Keratinocyte (primary cell): ENCODE measurements at regions not wholly inside any gene's neighbourhood (a gene's known extent, or its start where the extent isn't known, plus 50 kb on each side); places are given as distances from the start of the nearest gene placed in this dataset.

ENCODE experiments used
- DNase-seq: peaks from one replicate; pipeline ENCODE4 v3.0.0-alpha.2; 2011; ENCODE audit warnings: low read depth, missing footprints, low spot score
- FAIRE-seq: peaks from 2 replicates; lab custom pipeline; 2011; peaks lifted over from hg19 to GRCh38; lab: Jason Lieb, UNC
- H2AFZ ChIP-seq: 2 replicates; pipeline ENCODE4 v1.6.0; 2012; ENCODE audit warnings: low read length, control low read depth, inconsistent platforms; ENCODE audit not compliant: control insufficient read depth
- H3K27ac ChIP-seq: 2 replicates; pipeline ENCODE4 v1.5.1; 2011; ENCODE audit warnings: low read length; ENCODE audit not compliant: control insufficient read depth, insufficient read depth
- H3K27me3 ChIP-seq: 3 replicates; pipeline ENCODE4 v1.6.0; 2011; ENCODE audit warnings: low read length; ENCODE audit not compliant: control insufficient read depth, insufficient read depth; ENCODE audit errors: extremely low read depth
- H3K36me3 ChIP-seq, 2 experiments: 2 replicates in 1 of 2; 3 replicates in 1 of 2; pipeline ENCODE4 v1.5.1; 2011; ENCODE audit warnings: low read length in 2 of 2, mild to moderate bottlenecking in 1 of 2; ENCODE audit not compliant: control insufficient read depth in 2 of 2, insufficient read depth in 2 of 2; ENCODE audit errors: extremely low read depth in 1 of 2
- H3K4me1 ChIP-seq: 3 replicates; pipeline ENCODE4 v1.5.1; 2011; ENCODE audit warnings: low read length; ENCODE audit not compliant: control insufficient read depth, insufficient read depth; ENCODE audit errors: extremely low read depth
- H3K4me2 ChIP-seq: 3 replicates; pipeline ENCODE4 v1.6.0; 2011; ENCODE audit warnings: low read depth, low read length; ENCODE audit not compliant: control insufficient read depth, insufficient read depth; ENCODE audit errors: extremely low read depth
- H3K4me3 ChIP-seq, 3 experiments: fragments of 200-600 bp in 1 of 3; sonication (generic) in 1 of 3; 2 replicates in 2 of 3; 3 replicates in 1 of 3; pipeline ENCODE4 v1.5.1; 2011 to 2016; ENCODE audit warnings: low read length in 3 of 3, mild to moderate bottlenecking in 3 of 3, control low read depth in 2 of 3, inconsistent platforms in 1 of 3, low read depth in 1 of 3, mixed read lengths in 1 of 3, mixed run types in 1 of 3, moderate library complexity in 1 of 3; ENCODE audit not compliant: control insufficient read depth in 2 of 3, insufficient read depth in 2 of 3; ENCODE audit errors: extremely low read depth in 1 of 3
- H3K79me2 ChIP-seq: 2 replicates; pipeline ENCODE4 v1.6.0; 2012; ENCODE audit warnings: low read length; ENCODE audit not compliant: control insufficient read depth, insufficient read depth
- H3K9ac ChIP-seq: 3 replicates; pipeline ENCODE4 v1.6.0; 2011; ENCODE audit warnings: low read length; ENCODE audit not compliant: control insufficient read depth, insufficient read depth; ENCODE audit errors: extremely low read depth
- H3K9me1 ChIP-seq: 3 replicates; pipeline ENCODE4 v1.6.0; 2011; ENCODE audit warnings: low read length; ENCODE audit not compliant: control insufficient read depth, insufficient read depth; ENCODE audit errors: extremely low read depth
- H3K9me3 ChIP-seq: 2 replicates; pipeline ENCODE4 v1.5.1; 2012; ENCODE audit warnings: low read depth, low read length; ENCODE audit not compliant: control insufficient read depth
- H4K20me1 ChIP-seq: 3 replicates; pipeline ENCODE4 v1.6.0; 2011; ENCODE audit warnings: low read length; ENCODE audit not compliant: control insufficient read depth, insufficient read depth; ENCODE audit errors: extremely low read depth
- CTCF ChIP-seq, 3 experiments: IDR thresholded peaks in 1 of 3; conservative IDR thresholded peaks in 1 of 3; optimal IDR thresholded peaks in 1 of 3; 2 replicates in 2 of 3; 3 replicates in 1 of 3; pipeline versions ENCODE3 to v1.5.1; 2011; ENCODE audit warnings: low read length in 3 of 3, mild to moderate bottlenecking in 3 of 3, moderate library complexity in 2 of 3, control low read depth in 1 of 3, inconsistent platforms in 1 of 3; ENCODE audit not compliant: insufficient read depth in 2 of 3; ENCODE audit errors: extremely low read depth in 1 of 3
- EZH2 ChIP-seq: IDR thresholded peaks from one replicate; pipeline ENCODE4 v1.6.1; 2012; ENCODE audit warnings: inconsistent platforms, mild to moderate bottlenecking, low read length, moderate library complexity
- dilution Hi-C: fragments of 300-500 bp; cut with MboI; formaldehyde crosslinking; loops from one replicate; pipeline ENCODE4 v1.7.0; 2020; ENCODE audit warnings: low sequenced_read_pairs; ENCODE audit not compliant: extremely low pct_ligation_motif_present

GRCh38 chr9:73647560-73647959 is 495.9 kb downstream of the ANXA1 start:
- H3K9ac ChIP-seq = no peak overlapping the region
- FAIRE-seq = no peak
- H3K9me3 ChIP-seq = no peaks in the 10 kb centered on the region
- H3K79me2 ChIP-seq = no peaks in the 10 kb centered on the region
- no peak for TF ChIP-seq EZH2
- no peak for TF ChIP-seq CTCF (optimal IDR thresholded peaks at IDR 0.05 in 1 of 3, IDR thresholded peaks at IDR 0.05 in 1 of 3, conservative IDR thresholded peaks at IDR 0.05 in 1 of 3; ENCODE audit: extremely low read depth in 1 of 3, insufficient read depth in 2 of 3, low read length in 3 of 3)
- no peak overlapping the region for H2AFZ ChIP-seq
- H3K4me2 ChIP-seq = no peak overlapping the region
- no peaks in the 10 kb centered on the region for H3K36me3 ChIP-seq
- no peak overlapping the region for H3K4me3 ChIP-seq
- no peaks in the 10 kb centered on the region for H3K4me1 ChIP-seq
- H3K9me1 ChIP-seq = no peaks in the 10 kb centered on the region
- no peaks in the 10 kb centered on the region for H4K20me1 ChIP-seq
- dilution Hi-C loops = no loop called here
- no peaks in the 10 kb centered on the region for H3K27me3 ChIP-seq
- no peak for DNase-seq
- H3K27ac ChIP-seq = no peak overlapping the region

GRCh38 chr9:73649552-73649951 is 497.9 kb downstream of the ANXA1 start:
- Histone ChIP-seq H3K4me1 (no peaks in the 10 kb centered on the region), H3K9ac (no peak overlapping the region), H3K27ac (no peak overlapping the region), H3K4me3 (no peak overlapping the region), H3K9me3 (no peaks in the 10 kb centered on the region), H3K36me3 (no peaks in the 10 kb centered on the region), H3K4me2 (no peak overlapping the region), H3K9me1 (no peaks in the 10 kb centered on the region), H4K20me1 (no peaks in the 10 kb centered on the region), H3K79me2 (no peaks in the 10 kb centered on the region), H2AFZ (no peak overlapping the region), H3K27me3 (no peaks in the 10 kb centered on the region)
- DNase-seq = no peak
- dilution Hi-C loops = no loop called here
- FAIRE-seq = no peak
- TF ChIP-seq CTCF (optimal IDR thresholded peaks at IDR 0.05 in 1 of 3, IDR thresholded peaks at IDR 0.05 in 1 of 3, conservative IDR thresholded peaks at IDR 0.05 in 1 of 3; ENCODE audit: extremely low read depth in 1 of 3, insufficient read depth in 2 of 3, low read length in 3 of 3) = no peak
